ENCODE measurements at regions not wholly inside any gene's neighbourhood (a gene's known extent, or its start where the extent isn't known, plus 50 kb on each side); places are given as distances from the start of the nearest gene placed in this dataset.

GRCh38 chr1:157195521-157196244 is 57.5 kb upstream of the ETV3 start:
- H3K9ac ChIP-seq (ENCODE audit: low read length) = no peak overlapping the region
- H2AFZ ChIP-seq (ENCODE audit: low read depth, low read length, poor library complexity, severe bottlenecking) = no peak overlapping the region
- ChIA-PET POLR2A (no interaction called here), RAD21 (ENCODE audit: low non-redundant PET in 1 of 2, low total read pairs in 2 of 2, uncharacterized antibody in 2 of 2, unreplicated experiment in 2 of 2) (no interaction called here), CTCF (interaction anchor here (1.1 to 1.7 kb wide), 4 partner anchors 8 to 926 kb away, joined by 3 to 5 read pairs (median 3); no protein-coding TSS in a partner anchor)
- H3K27me3 ChIP-seq (ENCODE audit: insufficient read depth, low read length) = no peaks in the 10 kb centered on the region
- H3K9me2 ChIP-seq (ENCODE audit: insufficient read depth) = no peaks in the 10 kb centered on the region
- no TSS peak for BruUV-seq (replicated peaks)
- H3K4me1 ChIP-seq (ENCODE audit: control insufficient read depth in 1 of 2, insufficient read depth in 2 of 2, low read length in 2 of 2) = peaks cover 0 to 5% of the 10 kb centered on the region in 2 experiments; a peak in 1 of 4 replicates
- no peaks in the 10 kb centered on the region for H3K36me3 ChIP-seq (ENCODE audit: control insufficient read depth in 1 of 2, insufficient read depth in 2 of 2, low read length in 2 of 2)
- ATAC-seq (no peak), DNase-seq (ENCODE audit: low read depth, low spot score) (no peak)
- H4K20me1 ChIP-seq (ENCODE audit: insufficient read depth) = no peaks in the 10 kb centered on the region
- no peaks in the 10 kb centered on the region for H3K79me2 ChIP-seq (ENCODE audit: insufficient read depth, low read length)
- TF ChIP-seq, protein P1, sequence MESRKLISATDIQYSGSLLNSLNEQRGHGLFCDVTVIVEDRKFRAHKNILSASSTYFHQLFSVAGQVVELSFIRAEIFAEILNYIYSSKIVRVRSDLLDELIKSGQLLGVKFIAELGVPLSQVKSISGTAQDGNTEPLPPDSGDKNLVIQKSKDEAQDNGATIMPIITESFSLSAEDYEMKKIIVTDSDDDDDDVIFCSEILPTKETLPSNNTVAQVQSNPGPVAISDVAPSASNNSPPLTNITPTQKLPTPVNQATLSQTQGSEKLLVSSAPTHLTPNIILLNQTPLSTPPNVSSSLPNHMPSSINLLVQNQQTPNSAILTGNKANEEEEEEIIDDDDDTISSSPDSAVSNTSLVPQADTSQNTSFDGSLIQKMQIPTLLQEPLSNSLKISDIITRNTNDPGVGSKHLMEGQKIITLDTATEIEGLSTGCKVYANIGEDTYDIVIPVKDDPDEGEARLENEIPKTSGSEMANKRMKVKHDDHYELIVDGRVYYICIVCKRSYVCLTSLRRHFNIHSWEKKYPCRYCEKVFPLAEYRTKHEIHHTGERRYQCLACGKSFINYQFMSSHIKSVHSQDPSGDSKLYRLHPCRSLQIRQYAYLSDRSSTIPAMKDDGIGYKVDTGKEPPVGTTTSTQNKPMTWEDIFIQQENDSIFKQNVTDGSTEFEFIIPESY (IDR thresholded peaks at IDR 0.05; ENCODE audit: extremely low read depth, insufficient replicate concordance, low read length) = no peak
- TF ChIP-seq, protein P2, sequence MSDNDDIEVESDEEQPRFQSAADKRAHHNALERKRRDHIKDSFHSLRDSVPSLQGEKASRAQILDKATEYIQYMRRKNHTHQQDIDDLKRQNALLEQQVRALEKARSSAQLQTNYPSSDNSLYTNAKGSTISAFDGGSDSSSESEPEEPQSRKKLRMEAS (IDR thresholded peaks at IDR 0.05) = no peak
- no peak for TF ChIP-seq FOSL1 (IDR thresholded peaks at IDR 0.05; ENCODE audit: low read depth)
- TF ChIP-seq SP1 (IDR thresholded peaks at IDR 0.05; ENCODE audit: low read depth) = no peak
- no peak for TF ChIP-seq ATF3 (IDR thresholded peaks at IDR 0.05)
- TF ChIP-seq CTCF (IDR thresholded peaks at IDR 0.05 in 2 of 3, conservative IDR thresholded peaks at IDR 0.05 in 1 of 3; ENCODE audit: borderline replicate concordance in 1 of 3, insufficient read depth in 1 of 3, low read depth in 2 of 3, low read length in 2 of 3) = no peak
- TF ChIP-seq, protein P3, sequence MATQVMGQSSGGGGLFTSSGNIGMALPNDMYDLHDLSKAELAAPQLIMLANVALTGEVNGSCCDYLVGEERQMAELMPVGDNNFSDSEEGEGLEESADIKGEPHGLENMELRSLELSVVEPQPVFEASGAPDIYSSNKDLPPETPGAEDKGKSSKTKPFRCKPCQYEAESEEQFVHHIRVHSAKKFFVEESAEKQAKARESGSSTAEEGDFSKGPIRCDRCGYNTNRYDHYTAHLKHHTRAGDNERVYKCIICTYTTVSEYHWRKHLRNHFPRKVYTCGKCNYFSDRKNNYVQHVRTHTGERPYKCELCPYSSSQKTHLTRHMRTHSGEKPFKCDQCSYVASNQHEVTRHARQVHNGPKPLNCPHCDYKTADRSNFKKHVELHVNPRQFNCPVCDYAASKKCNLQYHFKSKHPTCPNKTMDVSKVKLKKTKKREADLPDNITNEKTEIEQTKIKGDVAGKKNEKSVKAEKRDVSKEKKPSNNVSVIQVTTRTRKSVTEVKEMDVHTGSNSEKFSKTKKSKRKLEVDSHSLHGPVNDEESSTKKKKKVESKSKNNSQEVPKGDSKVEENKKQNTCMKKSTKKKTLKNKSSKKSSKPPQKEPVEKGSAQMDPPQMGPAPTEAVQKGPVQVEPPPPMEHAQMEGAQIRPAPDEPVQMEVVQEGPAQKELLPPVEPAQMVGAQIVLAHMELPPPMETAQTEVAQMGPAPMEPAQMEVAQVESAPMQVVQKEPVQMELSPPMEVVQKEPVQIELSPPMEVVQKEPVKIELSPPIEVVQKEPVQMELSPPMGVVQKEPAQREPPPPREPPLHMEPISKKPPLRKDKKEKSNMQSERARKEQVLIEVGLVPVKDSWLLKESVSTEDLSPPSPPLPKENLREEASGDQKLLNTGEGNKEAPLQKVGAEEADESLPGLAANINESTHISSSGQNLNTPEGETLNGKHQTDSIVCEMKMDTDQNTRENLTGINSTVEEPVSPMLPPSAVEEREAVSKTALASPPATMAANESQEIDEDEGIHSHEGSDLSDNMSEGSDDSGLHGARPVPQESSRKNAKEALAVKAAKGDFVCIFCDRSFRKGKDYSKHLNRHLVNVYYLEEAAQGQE (IDR thresholded peaks at IDR 0.05; ENCODE audit: low read depth) = no peak
- no peak for TF ChIP-seq CBX3 (IDR thresholded peaks at IDR 0.05; ENCODE audit: low read depth)
- TF ChIP-seq ZFX (IDR thresholded peaks at IDR 0.05) = no peak
- TF ChIP-seq EZH2phosphoT487 (IDR thresholded peaks at IDR 0.05; ENCODE audit: borderline replicate concordance) = no peak
- no peak for TF ChIP-seq EGR1 (IDR thresholded peaks at IDR 0.05; ENCODE audit: low read depth)
- no peak for TF ChIP-seq POLR2A (IDR thresholded peaks at IDR 0.05; ENCODE audit: borderline replicate concordance, extremely low read depth, insufficient read depth, insufficient read length)
- no peak for TF ChIP-seq SIN3A (IDR thresholded peaks at IDR 0.05; ENCODE audit: low read depth)
- TF ChIP-seq TCF7L2 (IDR thresholded peaks at IDR 0.05; ENCODE audit: borderline replicate concordance, extremely low read depth, insufficient read depth, insufficient read length) = no peak
- TF ChIP-seq ZNF274 (IDR thresholded peaks at IDR 0.05; ENCODE audit: low read depth, low read length) = no peak
- TF ChIP-seq ELF1 (IDR thresholded peaks at IDR 0.05; ENCODE audit: borderline replicate concordance, low read depth) = no peak
- TF ChIP-seq EZH2 (IDR thresholded peaks at IDR 0.05) = no peak
- TF ChIP-seq POLR2AphosphoS5 (IDR thresholded peaks at IDR 0.05; ENCODE audit: low read depth, low read length) = no peak
- H3K27ac ChIP-seq (ENCODE audit: low read depth, low read length) = no peak overlapping the region
- intact Hi-C loops (cut with micrococcal nuclease) = loop anchor here (10.0 kb wide), 1 partner anchor 929 kb away; a partner anchor contains a TSS
- no peak overlapping the region for H3K4me2 ChIP-seq (ENCODE audit: low read length)
- no peak overlapping the region for H3K4me3 ChIP-seq (replicated peaks in 1 of 2; ENCODE audit: low read depth in 1 of 2, low read length in 2 of 2)
- no peaks in the 10 kb centered on the region for H3K9me3 ChIP-seq (ENCODE audit: control insufficient read depth in 1 of 2, insufficient read depth in 1 of 2, low read depth in 1 of 2, low read length in 2 of 2)
